Endothelial cell of umbilical vein (primary cell): ENCODE measurements at regions not wholly inside any gene's neighbourhood (a gene's known extent, or its start where the extent isn't known, plus 50 kb on each side); places are given as distances from the start of the nearest gene placed in this dataset.

ENCODE experiments used
- BruUV-seq: library from RNA; stranded (reverse); fragments of 400-500 nt; replicated peaks from 2 replicates; lab custom pipeline; 2021; lab: Mats Ljungman, UMichigan
- CTCF ChIA-PET: fragments of 300-600, 350-600 bp; sonication (Branson Sonifier 250); formaldehyde crosslinking; loops from one replicate; lab custom pipeline; 2021; ENCODE audit warnings: antibody characterized with exemption, inconsistent platforms; lab: Charles Lee
- POLR2A ChIA-PET: fragments of 300-600, 350-600 bp; sonication (Branson Sonifier 250); formaldehyde crosslinking; loops from one replicate; lab custom pipeline; 2021; ENCODE audit warnings: antibody characterized with exemption, inconsistent platforms; lab: Charles Lee
- DNase-seq: peaks from one replicate; pipeline ENCODE4 v3.0.0-alpha.2; 2011; ENCODE audit warnings: low read depth, low spot score
- FAIRE-seq: peaks from 2 replicates; lab custom pipeline; 2011; peaks lifted over from hg19 to GRCh38; lab: Jason Lieb, UNC
- H2AFZ ChIP-seq: 2 replicates; pipeline ENCODE4 v1.6.0; 2012; ENCODE audit warnings: low read depth, low read length, control low read depth, inconsistent platforms
- H3K27ac ChIP-seq: 2 replicates; pipeline ENCODE4 v1.5.1; 2011; ENCODE audit warnings: low read depth, mild to moderate bottlenecking, control low read depth, low read length, moderate library complexity; ENCODE audit not compliant: insufficient read depth
- H3K27me3 ChIP-seq, 2 experiments: 2 replicates each; pipeline versions ENCODE4 v1.6.0 to v1.6.1; 2011; ENCODE audit warnings: low read length in 2 of 2, mixed read lengths in 1 of 2; ENCODE audit not compliant: control insufficient read depth in 2 of 2, insufficient read depth in 2 of 2
- H3K36me3 ChIP-seq, 2 experiments: 2 replicates in 1 of 2; 3 replicates in 1 of 2; pipeline ENCODE4 v1.5.1; 2011; ENCODE audit warnings: low read length in 2 of 2, mild to moderate bottlenecking in 1 of 2, moderate library complexity in 1 of 2; ENCODE audit not compliant: control insufficient read depth in 2 of 2, insufficient read depth in 2 of 2; ENCODE audit errors: extremely low read depth in 1 of 2
- H3K4me1 ChIP-seq: 3 replicates; pipeline ENCODE4 v1.5.1; 2011; ENCODE audit warnings: mild to moderate bottlenecking, low read length; ENCODE audit not compliant: control insufficient read depth, insufficient read depth; ENCODE audit errors: extremely low read depth
- H3K4me2 ChIP-seq: 2 replicates; pipeline ENCODE4 v1.6.1; 2011; ENCODE audit warnings: low read length, control low read depth, mixed read lengths; ENCODE audit not compliant: insufficient read depth
- H3K4me3 ChIP-seq, 3 experiments: fragments of 200-600 bp in 1 of 3; sonication (generic), shearing (Covaris generic) in 1 of 3; replicated peaks in 1 of 3; 2 replicates each; pipeline ENCODE4 v1.5.1; 2011 to 2016; ENCODE audit warnings: control low read depth in 3 of 3, low read length in 3 of 3, mild to moderate bottlenecking in 2 of 3, inconsistent platforms in 1 of 3, low read depth in 1 of 3, moderate library complexity in 1 of 3; ENCODE audit not compliant: insufficient read depth in 1 of 3
- H3K79me2 ChIP-seq: 2 replicates; pipeline ENCODE4 v1.6.0; 2012; ENCODE audit warnings: low read length, inconsistent platforms; ENCODE audit not compliant: control insufficient read depth, insufficient read depth
- H3K9ac ChIP-seq: replicated peaks from 2 replicates; pipeline ENCODE3; 2011; ENCODE audit warnings: low read length, control low read depth; ENCODE audit not compliant: insufficient read depth; ENCODE audit errors: extremely low read depth
- H3K9me1 ChIP-seq: replicated peaks from 3 replicates; pipeline ENCODE4 v1.6.0; 2011; ENCODE audit warnings: mild to moderate bottlenecking, low read length; ENCODE audit not compliant: control insufficient read depth, insufficient read depth; ENCODE audit errors: extremely low read depth
- H3K9me3 ChIP-seq: replicated peaks from 2 replicates; pipeline ENCODE4 v1.5.1; 2012; ENCODE audit warnings: low read length, inconsistent platforms; ENCODE audit not compliant: control insufficient read depth, insufficient read depth
- H4K20me1 ChIP-seq: replicated peaks from 2 replicates; pipeline ENCODE3; 2011; ENCODE audit warnings: mild to moderate bottlenecking, low read length; ENCODE audit not compliant: control insufficient read depth, insufficient read depth; ENCODE audit errors: extremely low read depth
- CTCF ChIP-seq, 2 donors: IDR thresholded peaks; 1 replicate in 1 of 2; 2 replicates in 1 of 2; pipeline ENCODE4 v1.5.1; 2011; ENCODE audit warnings: low read length in 2 of 2, mild to moderate bottlenecking in 2 of 2, moderate library complexity in 2 of 2, control low read depth in 1 of 2, inconsistent platforms in 1 of 2, low read depth in 1 of 2; ENCODE audit not compliant: insufficient read depth in 1 of 2; ENCODE audit errors: extremely low read depth in 1 of 2
- EZH2 ChIP-seq: IDR thresholded peaks from 2 replicates; pipeline ENCODE4 v1.6.1; 2012; ENCODE audit warnings: borderline replicate concordance, low read depth, mild to moderate bottlenecking, moderate library complexity, low read length, inconsistent platforms; ENCODE audit not compliant: severe bottlenecking
- MAX ChIP-seq: IDR thresholded peaks from 2 replicates; pipeline ENCODE4 v1.6.1; 2011; ENCODE audit not compliant: insufficient read depth, insufficient read length
- POLR2A ChIP-seq: IDR thresholded peaks from 2 replicates; pipeline ENCODE4 v1.6.1; 2012; ENCODE audit warnings: low read depth, mild to moderate bottlenecking, control low read depth, low read length
- dilution Hi-C: fragments of 300-500 bp; cut with MboI; formaldehyde crosslinking; loops from one replicate; pipeline ENCODE4 v1.15.0; 2019; ENCODE audit warnings: low sequenced_read_pairs; ENCODE audit not compliant: extremely low pct_ligation_motif_present
- intact Hi-C: fragments of 100-400 bp; cut with micrococcal nuclease; formaldehyde crosslinking; loops from one replicate; pipeline ENCODE4 v1.10.0; 2022

- Histone ChIP-seq H3K27ac (no peak overlapping the region), H3K27me3 (no peaks in the 10 kb centered on the region), H3K9me1 (no peaks in the 10 kb centered on the region), H3K9me3 (no peaks in the 10 kb centered on the region), H3K4me1 (no peaks in the 10 kb centered on the region), H3K9ac (no peak overlapping the region), H3K4me2 (no peak overlapping the region), H3K79me2 (no peaks in the 10 kb centered on the region), H3K36me3 (no peaks in the 10 kb centered on the region), H3K4me3 (no peak overlapping the region), H2AFZ (no peak overlapping the region), H4K20me1 (no peaks in the 10 kb centered on the region)
- ChIA-PET POLR2A (no interaction called here), CTCF (interaction anchor here (1.1 kb wide), 1 partner anchor 20 kb away, joined by 6 read pairs; no protein-coding TSS in a partner anchor)
- FAIRE-seq, result no peak
- dilution Hi-C loops (no loop called here), intact Hi-C loops (no loop called here)
- DNase-seq, result no peak
- BruUV-seq, result no TSS peak
- TF ChIP-seq POLR2A, result no peak
- no peak for TF ChIP-seq CTCF (IDR thresholded peaks at IDR 0.05; ENCODE audit: extremely low read depth in 1 of 2, insufficient read depth in 1 of 2, low read depth in 1 of 2, low read length in 2 of 2)
- TF ChIP-seq EZH2, result no peak
Measured at GRCh38 chr6:100237821-100238220, 226.9 kb downstream of the SIM1 start.

GRCh38 chr6:100236389-100236788, 228.3 kb downstream of the SIM1 start:
- no peak for DNase-seq
- Histone ChIP-seq H3K9ac (no peak overlapping the region), H3K9me3 (no peaks in the 10 kb centered on the region), H3K79me2 (no peaks in the 10 kb centered on the region), H3K4me3 (no peak overlapping the region), H3K27ac (no peak overlapping the region), H3K9me1 (no peaks in the 10 kb centered on the region), H3K36me3 (no peaks in the 10 kb centered on the region), H4K20me1 (no peaks in the 10 kb centered on the region), H2AFZ (no peak overlapping the region), H3K4me1 (peaks cover 1% of the 10 kb centered on the region), H3K4me2 (no peak overlapping the region), H3K27me3 (no peaks in the 10 kb centered on the region)
- BruUV-seq, result no TSS peak
- dilution Hi-C loops (no loop called here), intact Hi-C loops (no loop called here)
- POLR2A ChIA-PET, result no interaction called here
- CTCF ChIA-PET, result interaction anchor here (0.9 to 1.5 kb wide), 2 partner anchors 16 to 47 kb away, joined by 3 read pairs; no protein-coding TSS in a partner anchor
- no peak for FAIRE-seq
- TF ChIP-seq CTCF (IDR thresholded peaks at IDR 0.05; ENCODE audit: extremely low read depth in 1 of 2, insufficient read depth in 1 of 2, low read depth in 1 of 2, low read length in 2 of 2) (no peak), MAX (no peak)
